Type B pancreatic cell (in vitro differentiated cells): ENCODE measurements at regions not wholly inside any gene's neighbourhood (a gene's known extent, or its start where the extent isn't known, plus 50 kb on each side); places are given as distances from the start of the nearest gene placed in this dataset.

Experiments used
- DNase-seq: peaks from one replicate; pipeline ENCODE4 v3.0.0; 2021; ENCODE audit warnings: mixed read lengths; ENCODE audit not compliant: unreplicated experiment; ENCODE audit errors: extremely low spot score
- H3K27ac Mint-ChIP-seq: 2 replicates; pipeline ENCODE4 v1.8.0; 2021; ENCODE audit warnings: mild to moderate bottlenecking, mixed read lengths
- H3K27me3 Mint-ChIP-seq: 2 replicates; pipeline ENCODE4 v1.8.0; 2021; ENCODE audit warnings: mixed read lengths
- H3K36me3 Mint-ChIP-seq: 2 replicates; pipeline ENCODE4 v1.8.0; 2021; ENCODE audit warnings: mixed read lengths
- H3K4me1 Mint-ChIP-seq: one replicate; pipeline ENCODE4 v1.8.0; 2021; ENCODE audit warnings: mixed read lengths; ENCODE audit not compliant: unreplicated experiment
- H3K4me3 Mint-ChIP-seq: 2 replicates; pipeline ENCODE4 v1.8.0; 2021; ENCODE audit warnings: mild to moderate bottlenecking, mixed read lengths
- H3K9me3 Mint-ChIP-seq: 2 replicates; pipeline ENCODE4 v1.8.0; 2021; ENCODE audit warnings: mixed read lengths
- CTCF ChIP-seq: fragments of 200-600 bp; sonication (generic); conservative IDR thresholded peaks from 2 replicates; pipeline ENCODE4 v1.5.0; 2021; ENCODE audit warnings: antibody characterized with exemption, mild to moderate bottlenecking

- peaks cover 17% of the 10 kb centered on the region for H3K4me1 Mint-ChIP-seq
- H3K27ac Mint-ChIP-seq, result no peak overlapping the region
- H3K27me3 Mint-ChIP-seq, result no peaks in the 10 kb centered on the region
- no peak for DNase-seq
- H3K36me3 Mint-ChIP-seq, result no peaks in the 10 kb centered on the region
- H3K9me3 Mint-ChIP-seq, result peaks cover 2% of the 10 kb centered on the region
- no peak overlapping the region for H3K4me3 Mint-ChIP-seq
- TF ChIP-seq CTCF, result no peak
Observed at GRCh38 chr7:49623943-49624342, 149.5 kb upstream of the VWC2 start.

DNA sequence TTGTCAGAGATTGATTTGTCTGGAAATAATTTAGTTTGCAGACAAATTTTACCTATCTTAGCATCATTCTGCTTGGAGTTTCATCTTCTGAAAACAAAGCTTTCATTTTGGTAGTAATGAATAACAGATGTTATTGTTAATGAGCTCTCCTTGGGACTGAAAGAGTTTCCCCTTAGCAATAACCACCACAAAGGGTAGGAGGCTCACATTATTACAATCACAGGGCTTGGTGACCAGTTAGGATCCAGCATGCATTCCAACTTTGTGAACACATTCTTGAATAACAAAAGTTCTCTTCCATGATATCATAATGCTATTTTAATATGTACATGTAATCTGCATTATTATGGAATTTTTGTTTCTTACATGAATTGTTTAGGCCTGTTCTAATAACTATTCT lies 148.8 kb upstream of the VWC2 start:
- Mint-ChIP-seq H3K27me3 (no peaks in the 10 kb centered on the region), H3K4me3 (no peak overlapping the region), H3K27ac (no peak overlapping the region), H3K9me3 (no peaks in the 10 kb centered on the region), H3K4me1 (peaks cover 17% of the 10 kb centered on the region), H3K36me3 (no peaks in the 10 kb centered on the region)
- no peak for TF ChIP-seq CTCF
- no peak for DNase-seq

- no peak for DNase-seq
- H3K9me3 Mint-ChIP-seq, result no peaks in the 10 kb centered on the region
- H3K4me1 Mint-ChIP-seq, result peaks cover 13% of the 10 kb centered on the region
- H3K4me3 Mint-ChIP-seq, result no peak overlapping the region
- H3K27me3 Mint-ChIP-seq, result no peaks in the 10 kb centered on the region
- no peaks in the 10 kb centered on the region for H3K36me3 Mint-ChIP-seq
- H3K27ac Mint-ChIP-seq, result no peak overlapping the region
- no peak for TF ChIP-seq CTCF
Observed at GRCh38 chr7:49630513-49630912, 142.9 kb upstream of the VWC2 start.

GRCh38 chr7:49631071-49631815 lies 142.2 kb upstream of the VWC2 start:
- Mint-ChIP-seq H3K36me3 (no peaks in the 10 kb centered on the region), H3K27ac (no peak overlapping the region), H3K4me3 (no peak overlapping the region), H3K4me1 (peaks cover 11% of the 10 kb centered on the region), H3K27me3 (no peaks in the 10 kb centered on the region), H3K9me3 (no peaks in the 10 kb centered on the region)
- TF ChIP-seq CTCF, result no peak
- no peak for DNase-seq

GRCh38 chr7:49631960-49632359 lies 141.5 kb upstream of the VWC2 start:
- H3K4me3 Mint-ChIP-seq, result no peak overlapping the region
- H3K9me3 Mint-ChIP-seq, result no peaks in the 10 kb centered on the region
- no peak for TF ChIP-seq CTCF
- H3K36me3 Mint-ChIP-seq, result no peaks in the 10 kb centered on the region
- peaks cover 5% of the 10 kb centered on the region for H3K4me1 Mint-ChIP-seq
- DNase-seq, result no peak
- H3K27me3 Mint-ChIP-seq, result no peaks in the 10 kb centered on the region
- no peak overlapping the region for H3K27ac Mint-ChIP-seq
